WTC11 (cell line): ENCODE measurements at regions not wholly inside any gene's neighbourhood (a gene's known extent, or its start where the extent isn't known, plus 50 kb on each side); places are given as distances from the start of the nearest gene placed in this dataset.

Source experiments
- ATAC-seq: fragments of 200-7000 bp; cut with Tn5 transposase; 2 replicates; pipeline ENCODE4 v1.10.0; 2021; ENCODE audit warnings: mild to moderate bottlenecking, moderate library complexity
- CTCF ChIA-PET: fragments of 300-600 bp; sonication (Branson Sonifier 250); formaldehyde crosslinking; loops from one replicate; lab custom pipeline; 2021; ENCODE audit warnings: antibody characterized with exemption; lab: Charles Lee
- POLR2A ChIA-PET: fragments of 350-600 bp; sonication (Branson Sonifier 250); formaldehyde crosslinking; loops from one replicate; lab custom pipeline; 2021; ENCODE audit warnings: antibody characterized with exemption; lab: Charles Lee
- DNase-seq: peaks from one replicate; pipeline ENCODE4 v3.0.0; 2021; ENCODE audit warnings: low spot score
- H3K27ac Mint-ChIP-seq: 2 replicates; pipeline ENCODE4 v1.8.0; 2021; ENCODE audit warnings: mixed read lengths
- H3K27me3 Mint-ChIP-seq: 2 replicates; pipeline ENCODE4 v1.8.0; 2021; ENCODE audit warnings: low read depth, mild to moderate bottlenecking, moderate library complexity, mixed read lengths
- H3K36me3 Mint-ChIP-seq: 2 replicates; pipeline ENCODE4 v1.8.0; 2021; ENCODE audit warnings: mixed read lengths
- H3K4me1 Mint-ChIP-seq: 2 replicates; pipeline ENCODE4 v1.8.0; 2022; ENCODE audit warnings: mixed read lengths
- H3K4me3 Mint-ChIP-seq: 2 replicates; pipeline ENCODE4 v1.8.0; 2021; ENCODE audit warnings: mild to moderate bottlenecking, moderate library complexity, mixed read lengths
- H3K9me3 Mint-ChIP-seq: 2 replicates; pipeline ENCODE4 v1.8.0; 2021; ENCODE audit warnings: mixed read lengths
- ATF6 ChIP-seq: sonication (generic); formaldehyde crosslinking; IDR thresholded peaks from 2 replicates; pipeline ENCODE4 v1.8.1; 2023; ENCODE audit warnings: mild to moderate bottlenecking, missing genetic modification reagents
- CBFB ChIP-seq: sonication (generic); formaldehyde crosslinking; IDR thresholded peaks from 2 replicates; pipeline ENCODE4 v1.8.1; 2022; ENCODE audit warnings: mild to moderate bottlenecking, low read depth, missing genetic modification reagents
- E2F1 ChIP-seq: sonication (generic); formaldehyde crosslinking; IDR thresholded peaks from 2 replicates; pipeline ENCODE4 v1.8.0; 2022; ENCODE audit warnings: mild to moderate bottlenecking, missing genetic modification reagents
- ELF4 ChIP-seq: sonication (generic); formaldehyde crosslinking; IDR thresholded peaks from 2 replicates; pipeline ENCODE4 v1.8.1; 2022; ENCODE audit warnings: low read depth, mild to moderate bottlenecking, moderate library complexity, missing genetic modification reagents
- HMGXB4 ChIP-seq: sonication (generic); formaldehyde crosslinking; IDR thresholded peaks from 2 replicates; pipeline ENCODE4 v1.8.1; 2023; ENCODE audit warnings: mild to moderate bottlenecking, moderate library complexity, missing genetic modification reagents
- IRF1 ChIP-seq: sonication (generic); formaldehyde crosslinking; IDR thresholded peaks from 2 replicates; pipeline ENCODE4 v1.8.0; 2023; ENCODE audit warnings: missing genetic modification reagents
- NFE2L1 ChIP-seq: sonication (generic); formaldehyde crosslinking; IDR thresholded peaks from 2 replicates; pipeline ENCODE4 v1.8.1; 2023; ENCODE audit warnings: missing genetic modification reagents
- NR1H2 ChIP-seq: sonication (generic); formaldehyde crosslinking; IDR thresholded peaks from 2 replicates; pipeline ENCODE4 v1.9.0; 2021; ENCODE audit warnings: mild to moderate bottlenecking, moderate library complexity, missing genetic modification reagents
- PRDM15 ChIP-seq: sonication (generic); formaldehyde crosslinking; IDR thresholded peaks from 2 replicates; pipeline ENCODE4 v1.8.0; 2022; ENCODE audit warnings: missing genetic modification reagents
- PREB ChIP-seq: sonication (generic); formaldehyde crosslinking; IDR thresholded peaks from 2 replicates; pipeline ENCODE4 v1.8.1; 2022; ENCODE audit warnings: mild to moderate bottlenecking, missing genetic modification reagents, moderate library complexity, borderline replicate concordance
- SMAD3 ChIP-seq: sonication (generic); formaldehyde crosslinking; IDR thresholded peaks from 2 replicates; pipeline ENCODE4 v1.8.0; 2022; ENCODE audit warnings: missing genetic modification reagents, mild to moderate bottlenecking, borderline replicate concordance
- SOX15 ChIP-seq: fragments of 250-450 bp; sonication (Bioruptor Pico); IDR thresholded peaks from 2 replicates; pipeline ENCODE4 v1.9.0; 2021; ENCODE audit warnings: mild to moderate bottlenecking
- ZNF281 ChIP-seq: sonication (generic); formaldehyde crosslinking; IDR thresholded peaks from 2 replicates; pipeline ENCODE4 v1.8.0; 2023; ENCODE audit warnings: mild to moderate bottlenecking, missing genetic modification reagents
- ZNF317 ChIP-seq: sonication (generic); formaldehyde crosslinking; IDR thresholded peaks from 2 replicates; pipeline ENCODE4 v1.8.1; 2023; ENCODE audit warnings: low read depth, mild to moderate bottlenecking, moderate library complexity, missing genetic modification reagents, borderline replicate concordance
- ZNF512 ChIP-seq: sonication (generic); formaldehyde crosslinking; IDR thresholded peaks from 2 replicates; pipeline ENCODE4 v1.8.1; 2022; ENCODE audit warnings: missing genetic modification reagents, borderline replicate concordance

- Mint-ChIP-seq H3K27ac (no peak overlapping the region), H3K4me3 (no peak overlapping the region), H3K36me3 (0 out of 2 replicates have a peak, but pooled peaks cover 5% of the 10 kb centered on the region), H3K9me3 (peaks cover 15% of the 10 kb centered on the region), H3K4me1 (peaks cover 28% of the 10 kb centered on the region), H3K27me3 (peaks cover 10% of the 10 kb centered on the region)
- CTCF ChIA-PET: interaction anchor here (1.1 kb wide), 1 partner anchor 338 kb away, joined by 3 read pairs; no protein-coding TSS in a partner anchor
- POLR2A ChIA-PET: no interaction called here
- DNase-seq (peak; percentile 30), ATAC-seq (peak; percentile 81)
- TF ChIP-seq ATF6 (no peak), HMGXB4 (CRISPR knock-in tag) (no peak)
Observed at GRCh38 chr20:56967916-56968315, 298.5 kb downstream of the BMP7 start.

- no peak overlapping the region for H3K27ac Mint-ChIP-seq
- CTCF ChIA-PET: interaction anchor here (1.1 kb wide), 1 partner anchor 339 kb away, joined by 3 read pairs; no protein-coding TSS in a partner anchor
Observed at GRCh38 chr20:56968376-56969048, 297.9 kb downstream of the BMP7 start.

More at GRCh38 chr20:56968376-56969048, 297.9 kb downstream of the BMP7 start:
- H3K27me3 Mint-ChIP-seq: peaks cover 13% of the 10 kb centered on the region
- no peak overlapping the region for H3K4me3 Mint-ChIP-seq
- TF ChIP-seq SMAD3 (CRISPR knock-in tag): no peak
- TF ChIP-seq PRDM15 (CRISPR knock-in tag): no peak
- no peak for TF ChIP-seq E2F1 (CRISPR knock-in tag)
- TF ChIP-seq CBFB: no peak
- no peak for TF ChIP-seq SOX15 (CRISPR knock-in tag)
- TF ChIP-seq ZNF512: no peak
- TF ChIP-seq IRF1: no peak
- no peak for TF ChIP-seq ELF4 (CRISPR knock-in tag)
- TF ChIP-seq NR1H2 (CRISPR knock-in tag): no peak
- TF ChIP-seq PREB (CRISPR knock-in tag): no peak
- TF ChIP-seq NFE2L1 (CRISPR knock-in tag): no peak
- TF ChIP-seq ZNF281 (CRISPR knock-in tag): no peak
- no peak for TF ChIP-seq ZNF317 (CRISPR knock-in tag)
- peaks cover 34% of the 10 kb centered on the region for H3K4me1 Mint-ChIP-seq
- H3K9me3 Mint-ChIP-seq: peaks cover 15% of the 10 kb centered on the region
- 0 out of 2 replicates have a peak, but pooled peaks cover 5% of the 10 kb centered on the region for H3K36me3 Mint-ChIP-seq
- 0 out of 2 replicates have a peak, but pooled peaks have one; percentile 13 for ATAC-seq
- POLR2A ChIA-PET: no interaction called here
- DNase-seq: no peak
